Calu3 (cell line): ENCODE measurements at regions not wholly inside any gene's neighbourhood (a gene's known extent, or its start where the extent isn't known, plus 50 kb on each side); places are given as distances from the start of the nearest gene placed in this dataset.

Experiments used
- BruUV-seq: library from RNA; stranded (reverse); fragments of 400-500 nt; replicated peaks from 2 replicates; lab custom pipeline; 2021; lab: Mats Ljungman, UMichigan
- CTCF ChIA-PET: fragments of 300-600 bp; sonication (Branson Sonifier 250); formaldehyde crosslinking; loops from one replicate; lab custom pipeline; 2022; ENCODE audit warnings: antibody characterized with exemption; lab: Charles Lee
- DNase-seq: peaks from one replicate; pipeline ENCODE4 v3.0.0; 2022
- H3K27ac Mint-ChIP-seq: one replicate; pipeline ENCODE4 v1.8.0; 2022; ENCODE audit warnings: mixed read lengths; ENCODE audit not compliant: unreplicated experiment
- H3K27me3 Mint-ChIP-seq: one replicate; pipeline ENCODE4 v1.8.0; 2022; ENCODE audit warnings: mixed read lengths; ENCODE audit not compliant: unreplicated experiment
- H3K36me3 Mint-ChIP-seq: one replicate; pipeline ENCODE4 v1.8.0; 2022; ENCODE audit warnings: mild to moderate bottlenecking, moderate library complexity, mixed read lengths; ENCODE audit not compliant: insufficient read depth, unreplicated experiment
- H3K4me1 Mint-ChIP-seq: one replicate; pipeline ENCODE4 v1.8.0; 2022; ENCODE audit warnings: mild to moderate bottlenecking, low read depth, mixed read lengths; ENCODE audit not compliant: unreplicated experiment
- H3K4me3 Mint-ChIP-seq: one replicate; pipeline ENCODE4 v1.8.0; 2022; ENCODE audit warnings: mild to moderate bottlenecking, low read depth, moderate library complexity, mixed read lengths; ENCODE audit not compliant: unreplicated experiment
- H3K9me3 Mint-ChIP-seq: one replicate; pipeline ENCODE4 v1.8.0; 2022; ENCODE audit warnings: low read depth, mixed read lengths; ENCODE audit not compliant: unreplicated experiment
- CTCF ChIP-seq: fragments of 200-600 bp; IDR thresholded peaks from one replicate; pipeline ENCODE4 v1.8.0; 2022; ENCODE audit warnings: antibody characterized with exemption; ENCODE audit not compliant: unreplicated experiment
- intact Hi-C: fragments of 100-400 bp; cut with micrococcal nuclease; formaldehyde crosslinking; loops from one replicate; pipeline ENCODE4 v1.10.0; 2022; ENCODE audit not compliant: unreplicated experiment

- Mint-ChIP-seq H3K9me3 (peaks cover 2% of the 10 kb centered on the region), H3K4me1 (no peaks in the 10 kb centered on the region), H3K36me3 (no peaks in the 10 kb centered on the region), H3K27me3 (peaks cover 15% of the 10 kb centered on the region), H3K27ac (no peak overlapping the region), H3K4me3 (no peak overlapping the region)
- no TSS peak for BruUV-seq
- CTCF ChIA-PET = no interaction called here
- no peak for DNase-seq
- no peak for TF ChIP-seq CTCF
- intact Hi-C loops = no loop called here
Measured at GRCh38 chr2:128769457-128770142, 450.9 kb upstream of the HS6ST1 start.

- no TSS peak for BruUV-seq
- H3K9me3 Mint-ChIP-seq = peaks cover 2% of the 10 kb centered on the region
- no peaks in the 10 kb centered on the region for H3K4me1 Mint-ChIP-seq
- H3K27ac Mint-ChIP-seq = no peak overlapping the region
- CTCF ChIA-PET = no interaction called here
- peaks cover 15% of the 10 kb centered on the region for H3K27me3 Mint-ChIP-seq
- DNase-seq = no peak
- no peak overlapping the region for H3K4me3 Mint-ChIP-seq
- intact Hi-C loops = no loop called here
- no peak for TF ChIP-seq CTCF
- H3K36me3 Mint-ChIP-seq = no peaks in the 10 kb centered on the region
Measured at GRCh38 chr2:128770143-128771085, 451.7 kb upstream of the HS6ST1 start.

- Mint-ChIP-seq H3K27me3 (peaks cover 18% of the 10 kb centered on the region), H3K4me3 (no peak overlapping the region), H3K36me3 (no peaks in the 10 kb centered on the region), H3K4me1 (no peaks in the 10 kb centered on the region), H3K9me3 (peaks cover 2% of the 10 kb centered on the region), H3K27ac (no peak overlapping the region)
- DNase-seq = no peak
- intact Hi-C loops = no loop called here
- TF ChIP-seq CTCF = no peak
- CTCF ChIA-PET = no interaction called here
- BruUV-seq = no TSS peak
Measured at GRCh38 chr2:128771401-128771800, 452.7 kb upstream of the HS6ST1 start.

- TF ChIP-seq CTCF = no peak
- Mint-ChIP-seq H3K27me3 (peaks cover 29% of the 10 kb centered on the region), H3K27ac (no peak overlapping the region), H3K36me3 (no peaks in the 10 kb centered on the region), H3K4me1 (no peaks in the 10 kb centered on the region), H3K4me3 (no peak overlapping the region), H3K9me3 (peaks cover 2% of the 10 kb centered on the region)
- no peak for DNase-seq
- BruUV-seq = no TSS peak
- CTCF ChIA-PET = no interaction called here
- intact Hi-C loops = no loop called here
Measured at GRCh38 chr2:128772671-128773070, 454.0 kb upstream of the HS6ST1 start.
